Breast epithelium (tissue), 3 donors: ENCODE measurements at regions not wholly inside any gene's neighbourhood (a gene's known extent, or its start where the extent isn't known, plus 50 kb on each side); places are given as distances from the start of the nearest gene placed in this dataset.

Source experiments
- CTCF ChIP-seq, 3 donors: fragments of 450-650 bp; IDR thresholded peaks; one replicate each; pipeline ENCODE4 v1.5.1; 2016 to 2017; ENCODE audit warnings: antibody characterized with exemption in 3 of 3, mild to moderate bottlenecking in 3 of 3, moderate library complexity in 3 of 3
- POLR2A ChIP-seq: fragments of 450-650 bp; IDR thresholded peaks from one replicate; pipeline ENCODE4 v1.6.1; 2016; ENCODE audit warnings: antibody characterized with exemption, mild to moderate bottlenecking, moderate library complexity

- TF ChIP-seq CTCF (IDR thresholded peaks at IDR 0.05) (no peak), POLR2A (no peak)
Measured at GRCh38 chr2:176691471-176691870, 422.2 kb downstream of the MTX2 start.
